HG02981 (cell line): ENCODE measurements at regions not wholly inside any gene's neighbourhood (a gene's known extent, or its start where the extent isn't known, plus 50 kb on each side); places are given as distances from the start of the nearest gene placed in this dataset.

Experiments
- ATAC-seq: cut with Tn5 transposase; IDR thresholded peaks from one replicate; pipeline ENCODE4 v1.9.1; 2021; ENCODE audit warnings: mild to moderate bottlenecking, moderate library complexity; ENCODE audit not compliant: unreplicated experiment

DNA sequence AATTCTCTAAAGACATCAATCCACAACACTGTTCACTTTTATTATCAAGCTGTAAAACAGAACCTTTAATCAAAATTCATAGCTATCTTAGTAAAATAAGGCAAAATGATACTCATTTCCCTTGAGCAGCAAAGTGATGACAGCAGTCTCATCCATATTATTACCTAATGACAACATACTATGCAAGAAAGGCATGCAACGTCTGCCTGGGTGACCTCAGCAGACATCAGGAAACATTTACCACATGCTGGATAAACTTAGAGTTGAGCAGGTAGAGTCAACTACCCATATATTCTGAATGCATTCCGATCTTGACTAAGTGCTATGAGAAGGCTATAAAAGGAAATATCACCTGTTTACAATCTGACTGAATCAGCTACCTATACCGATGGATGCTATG is 145.1 kb downstream of the SIPA1L2 start:
- no peak for ATAC-seq

DNA sequence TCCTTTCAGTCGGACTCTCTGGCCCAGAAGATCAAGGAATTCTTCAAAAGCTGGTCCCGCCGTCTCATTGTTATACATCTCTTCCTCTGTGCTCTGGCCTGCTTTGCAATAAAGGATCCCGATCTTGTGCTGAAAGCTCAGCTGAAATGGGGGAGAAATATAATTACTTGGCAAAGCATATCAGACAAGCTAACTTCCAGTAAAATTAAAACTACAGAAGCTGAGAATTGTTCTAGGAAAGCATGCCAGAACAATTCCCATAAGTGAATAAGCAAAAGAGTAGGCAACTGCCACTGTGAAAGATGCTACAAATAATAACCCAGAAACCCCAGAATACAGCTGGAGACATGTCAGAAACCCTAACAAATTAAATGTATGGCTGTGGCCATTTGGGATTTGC is 146.1 kb downstream of the SIPA1L2 start:
- ATAC-seq, result no peak

DNA sequence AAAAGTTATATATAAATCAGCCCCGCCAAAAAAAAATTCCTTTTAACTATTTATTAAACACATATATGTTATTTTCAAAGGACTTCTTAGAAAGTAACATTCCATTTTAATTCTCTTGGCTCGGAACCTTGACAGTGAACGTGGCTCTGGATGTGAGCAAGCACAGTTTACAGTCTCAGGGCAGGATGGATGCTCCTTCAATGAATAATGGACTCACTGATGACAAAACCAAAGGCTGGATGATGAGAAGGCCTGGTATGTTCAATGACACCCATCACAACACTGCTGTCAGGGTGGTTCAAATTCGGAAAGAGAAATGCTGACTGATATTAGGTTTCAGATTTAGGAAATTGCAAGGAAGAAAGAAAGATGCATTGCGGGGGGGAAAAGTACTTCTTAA is 148.8 kb downstream of the SIPA1L2 start:
- ATAC-seq, result no peak

DNA sequence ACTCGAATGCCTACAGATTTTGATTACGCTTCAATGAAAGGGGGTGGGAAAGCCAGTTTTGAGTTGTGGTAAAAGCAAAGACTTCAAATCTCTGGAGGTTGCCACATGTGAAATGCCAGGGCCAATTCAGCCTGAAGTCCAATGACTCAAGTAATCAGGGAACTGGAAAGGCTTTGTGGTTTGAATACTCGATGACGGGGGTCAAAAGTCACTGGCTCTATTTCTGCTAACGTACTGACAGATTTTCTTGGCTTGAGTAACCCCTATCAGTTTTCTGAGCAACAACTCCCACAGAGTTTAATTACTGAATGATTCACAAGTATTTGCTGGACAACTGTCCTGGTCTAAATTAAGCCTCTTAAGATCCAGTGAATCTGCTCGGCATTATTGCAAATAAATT is 152.2 kb downstream of the SIPA1L2 start:
- ATAC-seq, result no peak

DNA sequence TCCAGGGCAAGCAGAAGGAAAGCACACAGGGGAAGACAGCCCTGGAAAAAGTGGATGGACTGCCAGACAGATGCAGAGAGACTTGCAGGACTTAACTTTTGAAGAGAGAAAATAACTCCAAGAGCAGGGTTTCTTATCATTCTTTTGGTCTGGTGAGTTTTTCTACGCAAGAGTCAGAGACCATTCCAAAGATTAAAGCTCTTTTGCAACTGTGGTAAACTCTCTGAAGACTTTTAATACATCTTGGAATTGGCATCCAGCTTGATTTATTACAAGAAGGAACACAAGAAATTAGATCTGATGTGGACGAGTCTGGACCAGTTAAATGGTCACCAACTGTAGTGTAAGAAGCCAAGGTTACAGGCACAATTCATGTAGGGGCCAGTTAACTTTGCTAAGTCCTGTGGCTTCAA is 153.4 kb downstream of the SIPA1L2 start:
- no peak for ATAC-seq

DNA sequence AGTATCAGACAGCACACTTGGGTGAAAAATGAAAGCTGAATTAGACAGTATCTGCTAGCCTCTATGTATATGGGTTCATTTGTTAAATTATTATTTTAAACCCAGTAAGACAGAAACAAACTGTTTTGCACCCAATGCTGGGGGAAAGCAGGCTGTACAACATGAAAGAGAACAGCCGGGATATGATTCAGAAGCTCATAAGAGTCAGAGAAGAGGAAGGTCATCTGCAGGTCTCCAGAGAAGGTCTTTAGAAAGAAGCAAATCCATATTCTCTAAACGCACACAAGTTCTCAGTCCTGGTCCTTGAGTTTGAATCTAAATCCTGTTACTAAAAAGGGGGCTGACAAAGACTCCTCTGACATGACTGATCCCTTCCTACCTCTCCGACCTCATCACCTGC is 155.1 kb downstream of the SIPA1L2 start:
- no peak for ATAC-seq

DNA sequence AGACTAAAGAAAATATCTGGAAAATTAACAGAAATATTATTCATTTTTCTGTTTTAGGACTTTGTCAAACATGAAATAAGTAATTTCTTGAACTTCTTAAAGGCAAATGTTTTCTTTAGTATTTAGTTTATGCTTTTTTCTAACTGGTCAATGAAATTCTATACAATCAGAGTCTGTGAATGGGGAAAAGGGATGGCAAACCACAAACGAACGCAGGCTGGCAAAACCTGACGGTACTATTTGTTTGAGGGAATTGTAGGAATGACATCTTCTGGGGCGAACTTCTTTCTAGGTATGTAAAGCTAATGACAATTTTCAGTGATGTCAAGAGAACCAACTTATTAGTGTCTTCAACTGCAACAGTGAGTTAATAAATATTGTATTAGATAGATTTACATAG is 156.0 kb downstream of the SIPA1L2 start:
- no peak for ATAC-seq

DNA sequence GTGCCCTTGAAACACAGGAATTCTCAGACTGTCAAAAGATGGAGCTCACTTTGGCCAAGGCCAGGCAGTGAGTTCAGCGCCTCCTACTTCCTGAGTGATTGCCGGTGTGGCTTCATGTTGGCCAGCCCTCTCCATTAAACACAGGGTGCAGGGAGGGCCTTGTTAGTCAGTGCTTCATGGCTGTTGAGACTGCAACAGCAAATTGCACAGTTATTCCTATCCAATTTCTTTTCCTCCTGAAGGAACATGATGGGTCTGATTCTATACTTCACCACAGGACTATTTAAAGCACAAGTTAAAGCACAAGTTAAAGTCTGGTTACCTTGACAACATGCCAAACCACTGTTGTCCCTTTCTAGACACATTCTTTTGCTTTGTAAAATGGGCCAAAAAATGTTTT is 156.6 kb downstream of the SIPA1L2 start:
- ATAC-seq, result no peak

DNA sequence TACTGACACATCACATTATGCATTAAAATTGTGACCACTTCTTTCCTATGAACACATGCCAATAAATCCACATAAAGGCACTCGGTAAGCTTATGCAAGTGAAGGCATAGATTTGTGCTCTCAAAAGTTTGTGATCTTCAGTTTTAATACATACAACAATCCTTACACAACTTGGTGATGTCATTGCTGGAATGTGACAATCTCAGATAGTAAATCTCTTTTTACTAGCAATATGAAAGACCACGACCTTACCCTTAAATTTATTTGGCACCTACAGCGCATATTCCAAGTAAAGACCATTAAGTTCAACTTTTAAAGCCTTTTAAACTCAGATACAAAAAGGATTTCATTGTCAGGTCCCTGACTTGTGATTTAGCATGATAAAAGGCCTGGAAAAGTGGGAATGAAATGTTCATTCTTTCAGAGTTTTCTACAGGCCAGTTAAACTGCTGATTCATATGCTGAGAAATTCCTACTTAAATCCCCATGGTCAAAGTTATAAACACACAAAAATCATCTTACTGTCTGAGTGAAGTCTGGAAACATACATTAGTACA is 157.4 kb downstream of the SIPA1L2 start:
- ATAC-seq, result no peak

DNA sequence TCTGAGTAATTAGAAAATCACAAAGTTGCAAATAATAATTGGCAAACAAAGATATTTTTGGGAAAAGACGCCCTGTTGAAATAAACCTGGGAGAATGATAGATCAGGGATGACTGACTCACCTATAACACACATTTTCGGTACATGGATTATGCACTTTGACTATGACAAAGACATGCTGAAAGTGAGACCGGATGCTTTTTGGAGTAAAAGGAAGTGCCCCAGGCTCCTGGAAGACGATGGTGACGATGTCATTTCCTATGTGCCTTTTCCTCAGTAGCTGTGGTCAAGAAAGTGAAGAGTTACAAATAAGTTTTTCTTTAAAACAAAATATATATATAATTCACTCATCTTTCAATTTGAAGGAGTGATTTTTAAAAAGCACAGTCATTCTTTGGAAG is 158.7 kb downstream of the SIPA1L2 start:
- no peak for ATAC-seq

DNA sequence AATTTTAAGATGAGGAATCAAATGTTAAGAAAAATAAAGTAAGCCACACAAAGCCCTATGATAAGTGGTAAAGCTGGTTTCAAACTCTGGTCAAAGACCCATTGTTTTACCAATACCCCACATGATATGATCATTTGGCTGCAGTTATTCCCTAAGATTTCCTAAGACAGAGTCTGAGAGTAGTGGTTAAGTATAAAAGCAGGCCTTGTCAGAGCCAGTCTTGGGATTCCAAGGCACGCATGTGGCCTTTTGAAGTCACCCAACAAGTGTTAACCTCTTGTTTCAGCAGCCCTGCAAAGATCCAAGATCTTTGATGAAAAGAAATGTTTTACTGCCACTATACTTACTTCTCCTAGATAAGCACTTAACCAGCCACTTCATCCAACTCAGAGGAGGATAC is 159.2 kb downstream of the SIPA1L2 start:
- no peak for ATAC-seq

DNA sequence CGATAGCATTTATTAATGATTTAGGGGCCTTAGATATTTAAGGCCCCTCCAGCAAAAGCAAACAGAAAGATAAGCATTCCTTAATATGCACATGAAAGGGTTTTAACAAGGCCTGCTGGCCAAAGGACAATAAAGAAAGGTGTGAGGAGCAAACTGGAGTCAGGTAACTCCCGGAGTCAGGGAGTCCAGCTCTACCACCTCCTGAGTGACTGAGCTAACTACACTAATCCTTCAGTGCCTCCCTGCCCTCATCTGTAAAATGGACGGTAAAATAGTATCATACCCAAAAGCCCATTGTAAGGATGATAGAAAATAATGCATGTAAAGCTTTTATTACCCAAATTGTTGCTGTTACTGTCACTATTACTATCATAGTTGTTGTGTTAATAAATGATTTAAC is 161.7 kb downstream of the SIPA1L2 start:
- no peak for ATAC-seq

DNA sequence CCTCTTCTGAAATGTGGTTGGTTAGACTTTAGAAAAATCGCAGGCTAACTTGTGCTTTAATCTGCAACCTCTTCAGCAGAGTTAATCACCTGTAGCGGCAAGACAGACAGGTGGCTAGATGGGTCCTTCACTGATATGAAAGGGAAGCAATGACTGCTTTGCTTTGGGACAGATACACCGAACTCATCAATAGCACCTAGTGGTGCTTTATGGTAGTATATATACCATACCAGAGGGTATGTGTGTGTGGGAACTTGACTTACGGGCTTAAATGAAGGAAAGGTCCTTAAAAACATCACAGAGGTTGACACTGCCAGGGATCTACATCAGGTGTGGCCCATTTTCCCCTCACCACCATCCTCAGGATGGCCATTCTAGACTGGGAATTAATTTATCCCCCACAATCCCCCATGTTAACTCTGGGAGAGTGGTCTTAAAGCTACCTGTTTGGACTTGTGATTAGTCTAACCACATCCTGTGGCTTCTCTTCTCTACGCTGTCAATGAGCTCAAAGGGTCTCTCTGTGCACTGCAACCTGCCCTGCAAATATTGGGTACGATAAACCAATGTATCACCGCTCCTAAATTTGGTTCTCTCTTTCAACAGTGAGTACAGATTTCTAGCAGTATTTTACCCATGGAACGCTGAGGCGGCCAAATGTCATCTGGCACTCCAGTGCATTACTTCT is 162.7 kb downstream of the SIPA1L2 start:
- ATAC-seq, result no peak

DNA sequence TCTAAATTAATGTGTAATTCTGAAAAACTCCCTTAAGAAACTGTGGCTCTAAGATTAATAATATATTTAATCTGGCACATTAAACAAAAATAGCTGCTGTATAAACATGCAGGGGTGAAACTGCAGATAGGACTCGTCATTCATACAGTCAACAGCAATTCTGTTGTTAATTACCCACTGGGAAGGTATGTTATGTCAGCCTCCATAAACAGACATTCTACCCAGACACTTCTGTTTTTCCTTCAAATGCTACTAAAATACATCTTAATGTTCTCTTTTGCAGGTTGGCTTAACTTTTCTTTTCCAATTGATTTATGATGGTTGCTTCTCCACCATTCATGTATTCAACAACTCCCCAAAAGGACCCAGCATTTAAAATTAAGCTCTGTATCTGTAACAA is 165.6 kb downstream of the SIPA1L2 start:
- no peak for ATAC-seq

DNA sequence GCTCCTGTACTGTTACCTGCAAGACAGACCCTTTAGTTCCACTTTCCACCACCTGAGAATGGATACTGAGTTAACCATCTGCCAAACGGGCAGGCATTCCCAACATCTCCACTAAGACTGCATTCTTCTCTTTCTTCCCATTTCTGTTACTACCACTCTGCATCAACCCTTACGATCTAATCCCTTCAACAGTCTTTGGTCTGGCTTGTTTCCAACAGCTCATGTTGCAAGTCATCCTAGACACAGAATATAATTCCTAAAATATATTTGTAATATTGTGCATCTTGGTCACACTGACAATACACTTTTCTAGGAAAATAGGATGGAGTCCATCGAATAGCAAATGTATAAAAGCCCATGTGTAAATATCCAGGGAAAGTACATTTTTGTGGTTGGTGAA is 166.7 kb downstream of the SIPA1L2 start:
- no peak for ATAC-seq

DNA sequence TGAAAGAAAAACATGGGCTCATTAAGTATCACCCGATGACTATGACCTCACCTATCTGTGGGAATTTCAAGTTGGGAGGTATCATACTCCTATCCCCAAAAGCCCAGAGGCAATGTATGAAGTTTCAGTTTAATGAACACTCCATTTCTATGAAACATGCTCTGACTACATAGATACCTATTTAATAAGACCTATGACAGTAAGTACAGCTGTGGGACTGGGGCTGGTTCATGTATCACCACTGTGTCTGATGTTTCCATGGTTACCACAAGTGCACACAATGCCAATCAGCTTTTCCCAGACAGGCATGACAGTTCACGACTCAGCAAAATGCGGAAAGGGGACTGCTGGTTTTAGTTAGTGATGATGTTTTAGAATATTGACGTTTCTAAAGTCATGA is 167.7 kb downstream of the SIPA1L2 start:
- no peak for ATAC-seq

DNA sequence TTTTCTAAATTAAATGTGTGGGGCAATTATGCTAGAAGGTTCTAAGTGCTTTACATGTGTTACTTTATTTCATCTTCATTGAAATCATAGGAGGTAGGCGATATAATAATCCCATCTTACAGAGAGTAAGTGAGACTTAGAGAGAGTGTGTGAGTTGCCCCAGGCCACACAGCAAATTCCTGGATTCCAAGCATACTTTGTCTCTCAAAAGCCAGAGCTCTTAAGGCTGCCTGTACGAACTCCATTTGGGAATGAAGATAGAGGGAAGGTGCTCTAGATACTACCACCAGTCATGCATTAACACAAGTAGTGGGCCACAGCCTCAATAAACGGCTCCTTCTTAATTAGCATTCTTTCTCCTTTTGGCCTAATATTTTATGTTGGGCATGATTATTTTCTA is 170.1 kb downstream of the SIPA1L2 start:
- no peak for ATAC-seq

DNA sequence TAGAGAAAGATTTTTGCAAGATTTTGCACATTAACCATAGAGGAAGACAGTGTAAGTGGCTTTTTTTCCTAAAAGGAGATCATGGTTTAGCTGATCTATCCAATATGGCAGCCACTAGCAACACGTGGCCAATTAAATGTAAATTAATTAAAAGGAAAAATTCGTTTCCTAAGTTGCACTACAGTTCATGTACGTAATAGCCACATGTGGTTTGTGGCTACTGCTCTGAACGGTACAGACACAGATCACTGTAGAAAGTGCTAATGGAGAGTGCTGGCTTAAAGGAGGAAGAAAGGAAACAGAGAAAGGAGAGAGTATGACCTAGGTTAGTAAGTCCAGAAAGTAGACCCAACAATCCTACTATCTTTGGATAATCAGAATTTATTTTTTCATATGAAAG is 170.8 kb downstream of the SIPA1L2 start:
- ATAC-seq, result no peak

DNA sequence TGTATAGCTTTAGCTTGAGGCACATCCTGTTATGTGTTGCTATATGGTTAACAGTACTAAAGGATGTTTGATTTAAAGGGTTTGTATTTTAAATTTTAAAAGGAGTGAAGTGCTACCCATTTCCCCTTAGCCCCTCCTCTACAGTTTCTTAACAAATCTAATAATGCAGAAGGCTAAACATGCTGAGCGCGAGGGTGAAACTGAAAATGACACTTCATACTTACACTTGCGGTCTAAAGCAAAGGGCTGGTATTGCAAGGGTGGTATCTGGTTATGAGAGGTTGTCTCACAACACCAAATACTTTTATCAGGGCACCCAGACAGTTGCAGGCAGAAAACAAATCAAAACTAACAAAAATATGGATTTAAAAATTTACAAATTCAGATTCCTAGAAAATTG is 172.3 kb downstream of the SIPA1L2 start:
- peak; percentile 83 for ATAC-seq

DNA sequence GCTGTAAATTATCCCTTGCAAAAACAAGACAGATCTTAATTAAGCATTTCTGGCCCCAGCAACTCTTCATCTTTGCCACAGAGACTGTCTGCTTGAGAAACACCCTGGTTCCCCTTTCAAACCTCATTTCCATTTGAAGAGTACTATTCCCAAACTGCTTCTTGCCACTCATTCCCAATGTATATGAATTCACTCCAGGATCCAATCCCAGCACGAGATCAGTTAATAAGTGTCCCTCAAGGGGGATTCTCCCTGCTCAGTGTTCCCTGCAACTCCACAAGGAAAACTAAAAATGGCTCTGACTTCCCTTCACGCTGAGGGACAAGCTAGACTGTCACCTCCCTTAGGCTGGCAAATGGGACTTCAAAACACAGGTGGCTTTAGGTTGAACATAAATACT is 173.2 kb downstream of the SIPA1L2 start:
- ATAC-seq, result no peak

DNA sequence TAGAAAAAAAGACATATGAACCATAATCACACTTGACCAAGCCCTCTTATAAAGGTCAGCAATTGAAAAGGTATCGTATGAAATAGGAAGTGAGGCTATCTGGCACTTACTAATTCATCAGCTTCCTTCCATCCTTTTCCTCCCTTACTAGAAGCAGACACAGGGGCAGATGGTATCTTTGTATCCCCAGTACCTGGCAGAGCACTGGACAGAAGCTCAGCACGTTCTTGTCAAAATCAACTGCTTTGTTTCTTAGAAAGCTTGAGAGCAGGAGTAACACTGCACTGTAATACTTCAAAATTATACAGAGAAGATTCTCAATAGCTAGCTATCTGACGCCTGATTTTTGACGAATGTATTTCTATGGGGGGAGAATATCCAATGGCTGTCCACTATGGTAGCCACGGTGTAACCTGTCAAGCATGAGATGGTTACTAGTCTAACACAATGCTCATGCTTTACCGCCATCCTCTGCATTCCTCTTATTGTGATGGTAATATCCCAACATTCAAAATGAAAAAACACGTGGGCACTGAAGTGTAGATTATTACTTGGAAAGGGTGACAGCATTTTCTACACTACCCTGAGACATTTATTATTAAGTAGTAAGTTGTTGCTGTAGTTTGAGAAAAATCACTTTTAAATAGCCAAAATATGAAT is 175.6 kb downstream of the SIPA1L2 start:
- no peak for ATAC-seq

DNA sequence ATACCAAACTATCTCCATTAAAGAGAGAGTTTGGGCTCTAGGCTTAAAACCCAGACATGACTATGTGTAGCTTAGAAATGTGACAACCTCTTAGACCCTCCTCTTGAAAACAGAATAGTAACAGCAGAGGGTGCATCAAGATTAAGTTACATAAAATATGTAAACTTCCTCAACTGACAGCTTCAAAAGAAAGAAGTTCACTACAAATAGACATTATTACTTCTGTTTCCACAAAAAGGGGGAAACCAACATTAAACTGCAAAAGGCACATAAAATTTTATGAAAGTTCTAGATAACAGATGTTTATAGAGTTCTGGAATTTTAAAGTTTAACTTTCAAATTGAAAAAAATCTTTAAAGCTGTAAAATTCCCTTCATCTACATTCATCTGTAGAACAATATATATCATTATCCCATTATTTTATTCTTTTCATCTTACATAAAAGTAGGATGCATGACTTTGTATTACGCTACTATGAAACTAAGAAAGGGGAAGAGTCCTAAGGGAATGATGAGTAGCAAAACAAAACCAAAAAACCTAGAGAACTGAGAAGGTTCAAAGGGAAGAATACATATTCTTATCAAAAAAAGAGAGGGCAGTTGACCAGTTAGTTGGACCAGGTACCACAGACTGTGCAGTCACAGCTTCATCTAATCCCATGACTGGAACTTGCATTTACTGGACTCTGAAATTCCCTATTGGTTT is 177.0 kb downstream of the SIPA1L2 start:
- no peak for ATAC-seq
